Liver (tissue), 7 donors: ENCODE measurements at regions not wholly inside any gene's neighbourhood (a gene's known extent, or its start where the extent isn't known, plus 50 kb on each side); places are given as distances from the start of the nearest gene placed in this dataset.

Experiments
- DNase-seq: peaks from one replicate; pipeline ENCODE4 v3.0.0-alpha.2; 2017; ENCODE audit warnings: low spot score
- H3K27ac ChIP-seq, 2 donors: one replicate each; pipeline ENCODE4 v1.7.0; 2013; ENCODE audit warnings: inconsistent platforms in 2 of 2, low read length in 2 of 2, control low read depth in 1 of 2, low read depth in 1 of 2, mild to moderate bottlenecking in 1 of 2
- H3K27me3 ChIP-seq, 4 donors: one replicate each; pipeline versions ENCODE4 v1.6.1 to v1.7.0; 2013; ENCODE audit warnings: low read length in 3 of 4, inconsistent platforms in 1 of 4, mild to moderate bottlenecking in 1 of 4, moderate library complexity in 1 of 4; ENCODE audit not compliant: control insufficient read depth in 4 of 4, insufficient read depth in 4 of 4
- H3K36me3 ChIP-seq, 4 donors: one replicate each; pipeline versions ENCODE4 v1.6.1 to v1.7.0; 2013; ENCODE audit warnings: low read length in 3 of 4, mild to moderate bottlenecking in 3 of 4, low read depth in 1 of 4, moderate library complexity in 1 of 4; ENCODE audit not compliant: control insufficient read depth in 4 of 4, insufficient read depth in 3 of 4
- H3K4me1 ChIP-seq, 4 donors: one replicate each; pipeline versions ENCODE4 v1.6.1 to v1.7.0; 2013; ENCODE audit warnings: low read length in 3 of 4, mild to moderate bottlenecking in 3 of 4, moderate library complexity in 1 of 4; ENCODE audit not compliant: control insufficient read depth in 4 of 4, insufficient read depth in 4 of 4
- H3K4me3 ChIP-seq, 3 donors: one replicate each; pipeline versions ENCODE4 v1.6.1 to v1.7.0; 2013; ENCODE audit warnings: low read length in 3 of 3, control low read depth in 1 of 3, low read depth in 1 of 3, mild to moderate bottlenecking in 1 of 3
- H3K9ac ChIP-seq, 2 donors: one replicate each; pipeline ENCODE4 v1.7.0; 2013; ENCODE audit warnings: low read length in 2 of 2, mild to moderate bottlenecking in 2 of 2, moderate library complexity in 2 of 2, control low read depth in 1 of 2, low read depth in 1 of 2
- H3K9me3 ChIP-seq, 4 donors: one replicate each; pipeline versions ENCODE4 v1.6.1 to v1.7.0; 2013; ENCODE audit warnings: low read length in 3 of 4; ENCODE audit not compliant: control insufficient read depth in 4 of 4
- EGR1 ChIP-seq, 2 donors: IDR thresholded peaks; 2 replicates each; pipeline ENCODE4 v1.6.1; 2016 to 2018; ENCODE audit warnings: antibody characterized with exemption in 2 of 2, low read depth in 2 of 2
- FOXA2 ChIP-seq: IDR thresholded peaks from 2 replicates; pipeline ENCODE4 v1.6.1; 2016; ENCODE audit warnings: antibody characterized with exemption
- HNF4A ChIP-seq, 2 donors: conservative IDR thresholded peaks; 2 replicates each; pipeline ENCODE4 v1.6.1; 2016; ENCODE audit warnings: antibody characterized with exemption in 2 of 2, mild to moderate bottlenecking in 2 of 2
- HNF4G ChIP-seq: IDR thresholded peaks from 2 replicates; pipeline ENCODE4 v1.6.1; 2016; ENCODE audit warnings: antibody characterized with exemption
- RAD21 ChIP-seq, 2 donors: IDR thresholded peaks; 2 replicates each; pipeline ENCODE4 v1.6.1; 2016; ENCODE audit warnings: antibody characterized with exemption in 2 of 2, mild to moderate bottlenecking in 2 of 2
- RXRA ChIP-seq, 2 donors: IDR thresholded peaks; 2 replicates each; pipeline ENCODE4 v1.6.1; 2017 to 2018; ENCODE audit warnings: antibody characterized with exemption in 2 of 2, mild to moderate bottlenecking in 1 of 2
- TAF1 ChIP-seq: conservative IDR thresholded peaks from 2 replicates; pipeline ENCODE4 v1.6.1; 2016; ENCODE audit warnings: antibody characterized with exemption, mild to moderate bottlenecking
- YY1 ChIP-seq: IDR thresholded peaks from 2 replicates; pipeline ENCODE4 v1.6.1; 2016; ENCODE audit warnings: antibody characterized with exemption, mild to moderate bottlenecking
- WGBS: extraction: QIAGEN DNeasy Blood & Tissue Kit; methylation state at CpG from one replicate; pipeline ENCODE4 v1.1.7; 2013; 5-methylcytosine and 5-hydroxymethylcytosine counted together
- TF ChIP-seq, protein P1 (sequence below): IDR thresholded peaks from 2 replicates; pipeline ENCODE4 v1.6.1; 2016; ENCODE audit warnings: antibody characterized with exemption, mild to moderate bottlenecking
- donor health status: healthy.
- donor health status: healthy.
- donor health status: healthy.
- donor health status: healthy.

- TF ChIP-seq, protein P1, sequence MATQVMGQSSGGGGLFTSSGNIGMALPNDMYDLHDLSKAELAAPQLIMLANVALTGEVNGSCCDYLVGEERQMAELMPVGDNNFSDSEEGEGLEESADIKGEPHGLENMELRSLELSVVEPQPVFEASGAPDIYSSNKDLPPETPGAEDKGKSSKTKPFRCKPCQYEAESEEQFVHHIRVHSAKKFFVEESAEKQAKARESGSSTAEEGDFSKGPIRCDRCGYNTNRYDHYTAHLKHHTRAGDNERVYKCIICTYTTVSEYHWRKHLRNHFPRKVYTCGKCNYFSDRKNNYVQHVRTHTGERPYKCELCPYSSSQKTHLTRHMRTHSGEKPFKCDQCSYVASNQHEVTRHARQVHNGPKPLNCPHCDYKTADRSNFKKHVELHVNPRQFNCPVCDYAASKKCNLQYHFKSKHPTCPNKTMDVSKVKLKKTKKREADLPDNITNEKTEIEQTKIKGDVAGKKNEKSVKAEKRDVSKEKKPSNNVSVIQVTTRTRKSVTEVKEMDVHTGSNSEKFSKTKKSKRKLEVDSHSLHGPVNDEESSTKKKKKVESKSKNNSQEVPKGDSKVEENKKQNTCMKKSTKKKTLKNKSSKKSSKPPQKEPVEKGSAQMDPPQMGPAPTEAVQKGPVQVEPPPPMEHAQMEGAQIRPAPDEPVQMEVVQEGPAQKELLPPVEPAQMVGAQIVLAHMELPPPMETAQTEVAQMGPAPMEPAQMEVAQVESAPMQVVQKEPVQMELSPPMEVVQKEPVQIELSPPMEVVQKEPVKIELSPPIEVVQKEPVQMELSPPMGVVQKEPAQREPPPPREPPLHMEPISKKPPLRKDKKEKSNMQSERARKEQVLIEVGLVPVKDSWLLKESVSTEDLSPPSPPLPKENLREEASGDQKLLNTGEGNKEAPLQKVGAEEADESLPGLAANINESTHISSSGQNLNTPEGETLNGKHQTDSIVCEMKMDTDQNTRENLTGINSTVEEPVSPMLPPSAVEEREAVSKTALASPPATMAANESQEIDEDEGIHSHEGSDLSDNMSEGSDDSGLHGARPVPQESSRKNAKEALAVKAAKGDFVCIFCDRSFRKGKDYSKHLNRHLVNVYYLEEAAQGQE = no peak
- TF ChIP-seq FOXA2 = no peak
- no peak for TF ChIP-seq TAF1
Measured at GRCh38 chr13:99747403-99747710, 224.2 kb downstream of the ZIC5 start (continued).

DNA sequence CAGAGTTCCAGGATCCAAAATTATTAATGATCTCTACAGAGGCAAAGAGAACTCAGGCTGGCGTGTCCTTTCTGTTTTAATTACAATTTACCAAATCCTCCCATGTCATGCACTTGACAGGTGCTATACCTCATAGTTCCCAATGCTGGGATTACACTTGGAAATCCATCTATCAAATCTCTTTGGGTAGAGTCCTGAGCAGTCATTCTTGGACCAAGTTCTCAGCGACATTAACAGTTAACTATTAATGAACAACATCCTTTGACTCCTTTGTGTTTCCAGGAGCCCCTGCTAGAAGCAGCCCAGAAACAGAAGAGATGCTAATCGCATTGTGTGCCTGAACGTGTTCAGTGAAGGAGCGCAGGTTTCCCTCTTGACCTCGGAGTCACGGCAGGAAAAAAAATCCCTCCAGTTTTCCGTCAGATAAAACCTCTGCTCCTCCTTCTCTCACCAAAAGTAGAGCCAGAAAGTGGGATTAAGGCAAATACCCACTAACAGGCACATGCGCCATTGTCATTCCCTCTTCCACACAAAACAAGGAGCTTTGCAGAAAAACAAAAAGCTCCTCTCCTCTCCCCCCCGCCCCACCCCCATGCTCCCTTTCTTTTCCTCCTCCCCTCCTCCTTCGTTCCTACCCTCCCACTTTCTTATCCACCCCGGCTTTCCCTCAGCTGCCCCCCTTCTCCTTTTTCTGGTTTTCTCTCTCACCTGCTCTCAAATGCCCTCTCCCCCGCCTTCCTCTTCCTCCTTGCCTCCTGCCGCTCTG lies 224.7 kb downstream of the ZIC5 start:
- H3K36me3 ChIP-seq = peaks cover 0 to 1% (median 0%) of the 10 kb centered on the region in 4 donors
- no peaks in the 10 kb centered on the region for H3K27me3 ChIP-seq
- TF ChIP-seq RXRA (IDR thresholded peaks at IDR 0.05) (no peak), TAF1 (no peak), RAD21 (IDR thresholded peaks at IDR 0.05) (no peak), HNF4A (conservative IDR thresholded peaks at IDR 0.05) (no peak), HNF4G (no peak)
- H3K27ac ChIP-seq = no peak overlapping the region
- 84% methylated on average over 14 of the region's 14 CpGs for WGBS
- DNase-seq = no peak
- no peak overlapping the region for H3K9ac ChIP-seq
- no peaks in the 10 kb centered on the region for H3K9me3 ChIP-seq
- peaks cover 0 to 13% (median 7%) of the 10 kb centered on the region in 4 donors for H3K4me1 ChIP-seq
- H3K4me3 ChIP-seq = no peak overlapping the region

DNA sequence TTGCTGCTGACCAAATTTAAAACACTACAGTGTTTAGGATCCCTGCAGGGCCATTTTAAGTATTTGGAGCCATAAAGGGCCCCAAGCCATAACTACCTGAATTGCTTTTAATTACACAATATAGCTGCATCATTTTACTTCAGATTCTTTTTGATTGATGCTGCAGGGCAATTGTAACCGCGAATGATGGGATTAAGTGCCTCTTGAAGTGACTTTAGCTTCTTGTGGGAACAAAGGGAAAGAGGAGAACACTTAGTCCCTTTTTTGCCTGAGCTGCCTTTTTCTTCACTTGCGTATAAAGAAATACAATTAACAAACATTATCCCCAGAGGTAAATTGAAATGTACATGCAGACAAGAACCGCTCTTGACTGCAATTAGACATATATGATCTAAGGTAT lies 228.5 kb downstream of the ZIC5 start:
- Histone ChIP-seq H3K27me3 (no peaks in the 10 kb centered on the region), H3K36me3 (peaks cover 0 to 1% (median 0%) of the 10 kb centered on the region in 4 donors), H3K4me3 (no peak overlapping the region), H3K9ac (no peak overlapping the region), H3K27ac (no peak overlapping the region), H3K4me1 (peaks cover 0 to 9% (median 3%) of the 10 kb centered on the region in 4 donors), H3K9me3 (no peaks in the 10 kb centered on the region)
- no peak for DNase-seq
- no peak for TF ChIP-seq HNF4G
- WGBS = 94% methylated on average over 4 of the region's 4 CpGs

- peaks cover 0 to 1% (median 0%) of the 10 kb centered on the region in 4 donors for H3K36me3 ChIP-seq
- no peak overlapping the region for H3K9ac ChIP-seq
- no peak overlapping the region for H3K4me3 ChIP-seq
- H3K4me1 ChIP-seq = peaks cover 0 to 9% (median 3%) of the 10 kb centered on the region in 4 donors
- no peak for DNase-seq
- TF ChIP-seq YY1 (no peak), FOXA2 (no peak), RXRA (IDR thresholded peaks at IDR 0.05) (no peak), EGR1 (IDR thresholded peaks at IDR 0.05; ENCODE audit: low read depth in 2 of 2) (no peak), TAF1 (no peak)
- WGBS = 58% methylated on average over 6 of the region's 6 CpGs
- H3K9me3 ChIP-seq = no peaks in the 10 kb centered on the region
- H3K27me3 ChIP-seq = no peaks in the 10 kb centered on the region
- no peak overlapping the region for H3K27ac ChIP-seq
Measured at GRCh38 chr13:99741960-99742359, 229.6 kb downstream of the ZIC5 start.
